GM19467 (cell line): ENCODE measurements at regions not wholly inside any gene's neighbourhood (a gene's known extent, or its start where the extent isn't known, plus 50 kb on each side); places are given as distances from the start of the nearest gene placed in this dataset.

Experiments
- ATAC-seq: cut with Tn5 transposase; IDR thresholded peaks from one replicate; pipeline ENCODE4 v1.9.1; 2021; ENCODE audit warnings: mild to moderate bottlenecking, moderate library complexity; ENCODE audit not compliant: unreplicated experiment

GRCh38 chr2:117065912-117066311 lies 748.6 kb upstream of the DDX18 start:
- no peak for ATAC-seq

- no peak for ATAC-seq
Measured at GRCh38 chr2:117067900-117068299, 746.6 kb upstream of the DDX18 start.

- ATAC-seq: no peak
Measured at GRCh38 chr2:117068371-117068770, 746.1 kb upstream of the DDX18 start.

GRCh38 chr2:117071556-117072102 lies 742.9 kb upstream of the DDX18 start:
- ATAC-seq: no peak

GRCh38 chr2:117074756-117075155 lies 739.7 kb upstream of the DDX18 start:
- ATAC-seq: no peak

- ATAC-seq: no peak
Measured at GRCh38 chr2:117085256-117085655, 729.2 kb upstream of the DDX18 start.

- no peak for ATAC-seq
Measured at GRCh38 chr2:117085737-117086136, 728.8 kb upstream of the DDX18 start.

- no peak for ATAC-seq
Measured at GRCh38 chr2:117086174-117086942, 728.1 kb upstream of the DDX18 start.

- no peak for ATAC-seq
Measured at GRCh38 chr2:117086943-117087250, 727.6 kb upstream of the DDX18 start.

- no peak for ATAC-seq
Measured at GRCh38 chr2:117087535-117088291, 726.8 kb upstream of the DDX18 start.

GRCh38 chr2:117091041-117091837 lies 723.3 kb upstream of the DDX18 start:
- ATAC-seq: no peak

GRCh38 chr2:117101613-117102012 lies 712.9 kb upstream of the DDX18 start:
- no peak for ATAC-seq

- ATAC-seq: no peak
Measured at GRCh38 chr2:117108741-117109267, 705.7 kb upstream of the DDX18 start.

GRCh38 chr2:117118994-117119393 lies 695.5 kb upstream of the DDX18 start:
- no peak for ATAC-seq

GRCh38 chr2:117123362-117123761 lies 691.1 kb upstream of the DDX18 start:
- no peak for ATAC-seq

GRCh38 chr2:117126656-117127055 lies 687.8 kb upstream of the DDX18 start:
- no peak for ATAC-seq

- no peak for ATAC-seq
Measured at GRCh38 chr2:117127680-117128079, 686.8 kb upstream of the DDX18 start.

GRCh38 chr2:117128461-117128860 lies 686.0 kb upstream of the DDX18 start:
- no peak for ATAC-seq

GRCh38 chr2:117137371-117137770 lies 677.1 kb upstream of the DDX18 start:
- no peak for ATAC-seq

- no peak for ATAC-seq
Measured at GRCh38 chr2:117169036-117169765, 645.3 kb upstream of the DDX18 start.
